GM21515 (cell line): ENCODE measurements at regions not wholly inside any gene's neighbourhood (a gene's known extent, or its start where the extent isn't known, plus 50 kb on each side); places are given as distances from the start of the nearest gene placed in this dataset.

Experiments
- ATAC-seq: cut with Tn5 transposase; IDR thresholded peaks from one replicate; pipeline ENCODE4 v1.9.1; 2021; ENCODE audit not compliant: unreplicated experiment

GRCh38 chr2:13576406-13577036 lies 859.8 kb downstream of the TRIB2 start:
- ATAC-seq, result no peak

- ATAC-seq, result no peak
Observed at GRCh38 chr2:13578547-13578946, 861.8 kb downstream of the TRIB2 start.

- no peak for ATAC-seq
Observed at GRCh38 chr2:13581471-13581870, 864.7 kb downstream of the TRIB2 start.

- ATAC-seq, result no peak
Observed at GRCh38 chr2:13583609-13584008, 866.9 kb downstream of the TRIB2 start.

- ATAC-seq, result no peak
Observed at GRCh38 chr2:13584020-13584419, 867.3 kb downstream of the TRIB2 start.

- no peak for ATAC-seq
Observed at GRCh38 chr2:13585732-13586131, 869.0 kb downstream of the TRIB2 start.

GRCh38 chr2:13596233-13596632 lies 879.5 kb downstream of the TRIB2 start:
- no peak for ATAC-seq

GRCh38 chr2:13597176-13597575 lies 880.4 kb downstream of the TRIB2 start:
- no peak for ATAC-seq

- no peak for ATAC-seq
Observed at GRCh38 chr2:13601506-13601905, 884.8 kb downstream of the TRIB2 start.

- ATAC-seq, result no peak
Observed at GRCh38 chr2:13604951-13605661, 888.4 kb downstream of the TRIB2 start.

GRCh38 chr2:13607139-13607538 lies 890.4 kb downstream of the TRIB2 start:
- no peak for ATAC-seq

- ATAC-seq, result no peak
Observed at GRCh38 chr2:13611939-13612338, 895.2 kb downstream of the TRIB2 start.

GRCh38 chr2:13616059-13616458 lies 899.3 kb downstream of the TRIB2 start:
- ATAC-seq, result no peak

- ATAC-seq, result no peak
Observed at GRCh38 chr2:13616616-13617015, 899.9 kb downstream of the TRIB2 start.

GRCh38 chr2:13628122-13628521 lies 911.4 kb downstream of the TRIB2 start:
- no peak for ATAC-seq

GRCh38 chr2:13638181-13638580 lies 921.4 kb downstream of the TRIB2 start:
- no peak for ATAC-seq

GRCh38 chr2:13649918-13650317 lies 933.2 kb downstream of the TRIB2 start:
- ATAC-seq, result no peak

- no peak for ATAC-seq
Observed at GRCh38 chr2:13650586-13651180, 933.9 kb downstream of the TRIB2 start.

GRCh38 chr2:13651684-13652131 lies 935.0 kb downstream of the TRIB2 start:
- ATAC-seq, result no peak

GRCh38 chr2:13652531-13653313 lies 936.0 kb downstream of the TRIB2 start:
- ATAC-seq, result no peak

GRCh38 chr2:13654416-13654815 lies 937.7 kb downstream of the TRIB2 start:
- ATAC-seq, result no peak

- ATAC-seq, result no peak
Observed at GRCh38 chr2:13660231-13660630, 943.5 kb downstream of the TRIB2 start.
